ENCODE measurements at regions not wholly inside any gene's neighbourhood (a gene's known extent, or its start where the extent isn't known, plus 50 kb on each side); places are given as distances from the start of the nearest gene placed in this dataset.
"Not testable (repeated sequence)": the region's sequence is repeated elsewhere in the genome, so short reads cannot be mapped to it uniquely, and the experiment has no call there.

GRCh38 chr7:32747443-32748148 lies 144.0 kb downstream of the KBTBD2 start:
- H4K20me1 ChIP-seq (ENCODE audit: insufficient read depth, low read length); H3K79me2 ChIP-seq (ENCODE audit: insufficient read depth, low read depth, low read length); H3K4me1 ChIP-seq (ENCODE audit: insufficient read depth, low read length, poor library complexity, severe bottlenecking); POLR2A ChIA-PET; H3K4me2 ChIP-seq (ENCODE audit: low read length); BruUV-seq (replicated peaks); CTCF ChIA-PET (ENCODE audit: unreplicated experiment); H3K4me3 ChIP-seq (ENCODE audit: low read depth, low read length, poor library complexity, severe bottlenecking); H3K27ac ChIP-seq (ENCODE audit: low read depth, low read length, poor library complexity, severe bottlenecking); intact Hi-C loops (cut with micrococcal nuclease; ENCODE audit: unreplicated experiment); H3K9me2 ChIP-seq (ENCODE audit: insufficient read depth, low read length); H2AFZ ChIP-seq (ENCODE audit: low read length); H3K9me3 ChIP-seq (ENCODE audit: low read length); H3K36me3 ChIP-seq (ENCODE audit: insufficient read depth, low read length); DNase-seq (ENCODE audit: low spot score): not testable (repeated sequence)

DNA sequence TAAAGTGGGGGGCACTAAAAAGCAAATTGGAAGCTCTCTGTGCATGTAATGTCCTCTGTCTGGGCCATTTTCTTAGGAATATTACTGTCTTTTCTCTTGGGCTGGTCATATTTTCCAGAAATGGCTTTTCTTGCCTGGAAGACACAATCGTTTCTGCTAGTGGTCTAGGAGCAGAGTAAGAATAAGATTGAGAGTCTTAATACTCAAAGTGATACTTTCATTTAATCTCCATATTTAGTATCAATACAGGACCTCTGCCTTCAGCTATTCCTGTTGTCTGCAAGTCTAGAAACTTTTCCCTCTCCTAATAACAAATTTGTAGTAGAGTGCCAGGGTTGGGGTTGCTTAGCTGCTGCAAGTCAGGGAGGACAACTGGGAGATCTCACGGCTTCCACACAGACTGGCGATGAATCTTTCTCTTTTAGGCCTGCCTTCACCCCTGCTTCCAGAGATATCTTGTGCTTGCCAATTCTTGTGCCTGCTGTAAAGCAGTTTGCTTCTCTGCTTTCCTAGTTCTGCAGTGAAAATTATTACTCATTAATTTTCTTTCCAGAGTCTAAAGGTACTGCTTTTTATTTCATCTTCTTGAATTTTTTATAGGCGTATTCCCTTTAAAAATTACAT lies 149.6 kb downstream of the KBTBD2 start:
- POLR2A ChIA-PET; H2AFZ ChIP-seq (ENCODE audit: low read length); H3K9me2 ChIP-seq (ENCODE audit: insufficient read depth, low read length); H4K20me1 ChIP-seq (ENCODE audit: insufficient read depth, low read length); H3K4me3 ChIP-seq (ENCODE audit: low read depth, low read length, poor library complexity, severe bottlenecking); H3K27ac ChIP-seq (ENCODE audit: low read depth, low read length, poor library complexity, severe bottlenecking); H3K4me2 ChIP-seq (ENCODE audit: low read length); H3K36me3 ChIP-seq (ENCODE audit: insufficient read depth, low read length); CTCF ChIA-PET (ENCODE audit: unreplicated experiment); intact Hi-C loops (cut with micrococcal nuclease; ENCODE audit: unreplicated experiment); H3K9me3 ChIP-seq (ENCODE audit: low read length); BruUV-seq (replicated peaks); H3K4me1 ChIP-seq (ENCODE audit: insufficient read depth, low read length, poor library complexity, severe bottlenecking); DNase-seq (ENCODE audit: low spot score); H3K79me2 ChIP-seq (ENCODE audit: insufficient read depth, low read depth, low read length): not testable (repeated sequence)

DNA sequence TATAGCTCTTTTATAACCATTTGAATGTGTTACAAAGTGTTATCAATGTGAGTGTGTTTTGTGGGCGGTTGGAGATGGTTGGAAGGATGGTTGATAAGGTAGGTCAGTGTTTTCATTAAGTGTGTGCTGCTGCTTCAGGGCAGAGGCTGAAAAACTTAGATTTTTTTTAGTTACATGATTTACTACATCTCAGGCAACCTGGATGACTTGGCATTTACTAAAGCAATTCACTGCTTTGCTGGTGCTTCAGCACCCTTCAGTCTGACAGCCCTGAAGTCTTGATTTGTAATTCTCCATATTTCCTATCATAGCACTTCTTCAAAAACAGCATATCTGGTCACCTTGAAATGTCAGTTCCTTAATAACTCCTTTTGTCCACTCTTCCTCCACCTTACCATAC lies 151.8 kb downstream of the KBTBD2 start:
- H3K9me3 ChIP-seq (ENCODE audit: low read length); H4K20me1 ChIP-seq (ENCODE audit: insufficient read depth, low read length); H3K4me1 ChIP-seq (ENCODE audit: insufficient read depth, low read length, poor library complexity, severe bottlenecking); H3K9me2 ChIP-seq (ENCODE audit: insufficient read depth, low read length); H3K36me3 ChIP-seq (ENCODE audit: insufficient read depth, low read length); DNase-seq (ENCODE audit: low spot score); CTCF ChIA-PET (ENCODE audit: unreplicated experiment); H2AFZ ChIP-seq (ENCODE audit: low read length); H3K27ac ChIP-seq (ENCODE audit: low read depth, low read length, poor library complexity, severe bottlenecking); H3K4me2 ChIP-seq (ENCODE audit: low read length); intact Hi-C loops (cut with micrococcal nuclease; ENCODE audit: unreplicated experiment); BruUV-seq (replicated peaks); H3K4me3 ChIP-seq (ENCODE audit: low read depth, low read length, poor library complexity, severe bottlenecking); H3K79me2 ChIP-seq (ENCODE audit: insufficient read depth, low read depth, low read length); POLR2A ChIA-PET: not testable (repeated sequence)

DNA sequence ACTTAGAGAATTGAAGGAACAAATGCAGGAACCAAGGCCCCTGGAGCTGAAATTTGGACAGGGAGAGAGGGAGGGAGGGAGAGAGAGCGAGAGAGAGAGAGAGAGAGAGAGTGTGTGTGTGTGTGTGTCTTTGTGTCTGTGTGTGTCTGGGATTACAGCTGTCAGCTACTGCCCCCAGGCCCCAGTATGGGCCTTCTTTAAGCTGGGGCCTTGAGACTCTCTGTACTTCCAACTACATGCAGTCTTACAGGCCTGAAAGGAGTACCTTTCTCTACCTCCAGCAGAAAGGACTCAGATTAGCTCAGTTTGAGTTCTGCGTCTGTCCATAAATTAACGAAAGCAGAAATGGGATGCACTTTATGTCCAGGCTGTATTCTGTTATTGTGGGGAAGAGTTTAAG lies 153.2 kb downstream of the KBTBD2 start:
- POLR2A ChIA-PET: interaction anchor here (0.6 kb wide), 1 partner anchor 1382 kb away, joined by 3 read pairs; no protein-coding TSS in a partner anchor
- H3K9me3 ChIP-seq (ENCODE audit: low read length); H2AFZ ChIP-seq (ENCODE audit: low read length); CTCF ChIA-PET (ENCODE audit: unreplicated experiment); DNase-seq (ENCODE audit: low spot score); H3K79me2 ChIP-seq (ENCODE audit: insufficient read depth, low read depth, low read length); intact Hi-C loops (cut with micrococcal nuclease; ENCODE audit: unreplicated experiment); H3K4me3 ChIP-seq (ENCODE audit: low read depth, low read length, poor library complexity, severe bottlenecking); H3K9me2 ChIP-seq (ENCODE audit: insufficient read depth, low read length); H4K20me1 ChIP-seq (ENCODE audit: insufficient read depth, low read length); BruUV-seq (replicated peaks); H3K27ac ChIP-seq (ENCODE audit: low read depth, low read length, poor library complexity, severe bottlenecking); H3K4me1 ChIP-seq (ENCODE audit: insufficient read depth, low read length, poor library complexity, severe bottlenecking); H3K4me2 ChIP-seq (ENCODE audit: low read length); H3K36me3 ChIP-seq (ENCODE audit: insufficient read depth, low read length): not testable (repeated sequence)

DNA sequence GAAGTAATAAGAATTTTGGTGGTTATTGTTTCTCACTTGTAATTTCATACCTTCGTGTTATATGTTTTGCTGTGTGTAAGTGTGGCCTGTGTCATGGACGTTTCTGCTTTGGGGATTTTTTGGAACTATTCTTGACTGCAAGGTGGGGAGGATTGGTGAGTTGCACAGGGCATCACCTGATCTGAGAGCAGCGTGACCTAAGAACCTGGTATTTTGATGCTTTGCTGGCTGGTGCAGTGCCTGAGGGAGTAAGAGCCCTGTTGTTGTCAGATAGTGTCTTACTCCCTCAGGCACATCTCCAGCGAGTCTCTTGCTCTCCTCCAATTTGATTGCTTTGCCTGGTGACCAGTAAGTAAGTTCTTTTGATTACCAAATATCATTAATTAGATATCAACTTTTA lies 158.8 kb downstream of the KBTBD2 start:
- H3K4me2 ChIP-seq (ENCODE audit: low read length); H3K9me2 ChIP-seq (ENCODE audit: insufficient read depth, low read length); BruUV-seq (replicated peaks); intact Hi-C loops (cut with micrococcal nuclease; ENCODE audit: unreplicated experiment); H2AFZ ChIP-seq (ENCODE audit: low read length); DNase-seq (ENCODE audit: low spot score); POLR2A ChIA-PET; H3K4me1 ChIP-seq (ENCODE audit: insufficient read depth, low read length, poor library complexity, severe bottlenecking); CTCF ChIA-PET (ENCODE audit: unreplicated experiment); H3K36me3 ChIP-seq (ENCODE audit: insufficient read depth, low read length); H3K9me3 ChIP-seq (ENCODE audit: low read length); H3K79me2 ChIP-seq (ENCODE audit: insufficient read depth, low read depth, low read length); H3K27ac ChIP-seq (ENCODE audit: low read depth, low read length, poor library complexity, severe bottlenecking); H4K20me1 ChIP-seq (ENCODE audit: insufficient read depth, low read length); H3K4me3 ChIP-seq (ENCODE audit: low read depth, low read length, poor library complexity, severe bottlenecking): not testable (repeated sequence)

GRCh38 chr7:32729335-32729675 lies 162.3 kb downstream of the KBTBD2 start:
- H3K4me3 ChIP-seq (ENCODE audit: low read depth, low read length, poor library complexity, severe bottlenecking); H3K9me2 ChIP-seq (ENCODE audit: insufficient read depth, low read length); BruUV-seq (replicated peaks); CTCF ChIA-PET (ENCODE audit: unreplicated experiment); H3K9me3 ChIP-seq (ENCODE audit: low read length); H3K4me1 ChIP-seq (ENCODE audit: insufficient read depth, low read length, poor library complexity, severe bottlenecking); H3K79me2 ChIP-seq (ENCODE audit: insufficient read depth, low read depth, low read length); POLR2A ChIA-PET; H3K27ac ChIP-seq (ENCODE audit: low read depth, low read length, poor library complexity, severe bottlenecking); DNase-seq (ENCODE audit: low spot score); H3K4me2 ChIP-seq (ENCODE audit: low read length); intact Hi-C loops (cut with micrococcal nuclease; ENCODE audit: unreplicated experiment); H2AFZ ChIP-seq (ENCODE audit: low read length); H3K36me3 ChIP-seq (ENCODE audit: insufficient read depth, low read length); H4K20me1 ChIP-seq (ENCODE audit: insufficient read depth, low read length): not testable (repeated sequence)
